ENCODE measurements at regions not wholly inside any gene's neighbourhood (a gene's known extent, or its start where the extent isn't known, plus 50 kb on each side); places are given as distances from the start of the nearest gene placed in this dataset.

DNA sequence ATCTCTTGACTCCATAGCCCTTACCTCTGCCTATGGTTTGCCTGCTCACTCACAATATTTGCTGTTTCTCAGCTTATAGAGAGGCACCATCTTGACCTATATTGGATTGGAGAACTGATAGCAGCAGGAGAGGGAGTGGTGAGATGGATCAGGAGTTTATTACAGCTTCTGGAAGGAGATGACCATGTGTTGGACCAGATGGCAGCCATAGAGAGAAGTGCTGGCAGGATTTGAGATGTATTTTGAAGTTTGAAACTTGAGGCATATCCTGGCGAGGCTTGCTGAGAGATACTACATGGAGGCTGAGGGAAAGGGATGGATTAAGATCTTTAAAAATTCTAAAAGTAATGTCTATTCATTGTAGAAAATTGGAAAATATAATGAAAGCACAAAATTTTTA, 198.0 kb upstream of the ZFP64 start:
- TF ChIP-seq, protein P1, sequence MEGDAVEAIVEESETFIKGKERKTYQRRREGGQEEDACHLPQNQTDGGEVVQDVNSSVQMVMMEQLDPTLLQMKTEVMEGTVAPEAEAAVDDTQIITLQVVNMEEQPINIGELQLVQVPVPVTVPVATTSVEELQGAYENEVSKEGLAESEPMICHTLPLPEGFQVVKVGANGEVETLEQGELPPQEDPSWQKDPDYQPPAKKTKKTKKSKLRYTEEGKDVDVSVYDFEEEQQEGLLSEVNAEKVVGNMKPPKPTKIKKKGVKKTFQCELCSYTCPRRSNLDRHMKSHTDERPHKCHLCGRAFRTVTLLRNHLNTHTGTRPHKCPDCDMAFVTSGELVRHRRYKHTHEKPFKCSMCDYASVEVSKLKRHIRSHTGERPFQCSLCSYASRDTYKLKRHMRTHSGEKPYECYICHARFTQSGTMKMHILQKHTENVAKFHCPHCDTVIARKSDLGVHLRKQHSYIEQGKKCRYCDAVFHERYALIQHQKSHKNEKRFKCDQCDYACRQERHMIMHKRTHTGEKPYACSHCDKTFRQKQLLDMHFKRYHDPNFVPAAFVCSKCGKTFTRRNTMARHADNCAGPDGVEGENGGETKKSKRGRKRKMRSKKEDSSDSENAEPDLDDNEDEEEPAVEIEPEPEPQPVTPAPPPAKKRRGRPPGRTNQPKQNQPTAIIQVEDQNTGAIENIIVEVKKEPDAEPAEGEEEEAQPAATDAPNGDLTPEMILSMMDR (conservative IDR thresholded peaks at IDR 0.05; ENCODE audit: low read depth, low read length) = no peak
- no peak for TF ChIP-seq EZH2 (IDR thresholded peaks at IDR 0.05; ENCODE audit: low read length, unreplicated experiment)
